Endothelial cell (in vitro differentiated cells): ENCODE measurements at regions not wholly inside any gene's neighbourhood (a gene's known extent, or its start where the extent isn't known, plus 50 kb on each side); places are given as distances from the start of the nearest gene placed in this dataset.

Experiments used
- DNase-seq: peaks from one replicate; pipeline ENCODE4 v3.0.0; 2021; ENCODE audit warnings: low spot score
- H3K27ac Mint-ChIP-seq: one replicate; pipeline ENCODE4 v1.8.0; 2021; ENCODE audit warnings: mixed read lengths, inconsistent platforms; ENCODE audit not compliant: unreplicated experiment
- H3K27me3 Mint-ChIP-seq: one replicate; pipeline ENCODE4 v1.8.0; 2021; ENCODE audit warnings: mild to moderate bottlenecking, moderate library complexity, mixed read lengths, inconsistent platforms; ENCODE audit not compliant: unreplicated experiment
- H3K36me3 Mint-ChIP-seq: one replicate; pipeline ENCODE4 v1.8.0; 2021; ENCODE audit warnings: mild to moderate bottlenecking, low read depth, mixed read lengths, inconsistent platforms; ENCODE audit not compliant: unreplicated experiment
- H3K4me1 Mint-ChIP-seq: one replicate; pipeline ENCODE4 v1.8.0; 2021; ENCODE audit warnings: mild to moderate bottlenecking, mixed read lengths, inconsistent platforms; ENCODE audit not compliant: unreplicated experiment
- H3K4me3 Mint-ChIP-seq: one replicate; pipeline ENCODE4 v1.8.0; 2021; ENCODE audit warnings: mild to moderate bottlenecking, mixed read lengths, inconsistent platforms; ENCODE audit not compliant: unreplicated experiment
- H3K9me3 Mint-ChIP-seq: one replicate; pipeline ENCODE4 v1.8.0; 2021; ENCODE audit warnings: mixed read lengths, inconsistent platforms; ENCODE audit not compliant: unreplicated experiment
- CTCF ChIP-seq: fragments of 200-600 bp; sonication (generic); IDR thresholded peaks from one replicate; pipeline ENCODE4 v1.5.0; 2021; ENCODE audit warnings: antibody characterized with exemption; ENCODE audit not compliant: unreplicated experiment

DNA sequence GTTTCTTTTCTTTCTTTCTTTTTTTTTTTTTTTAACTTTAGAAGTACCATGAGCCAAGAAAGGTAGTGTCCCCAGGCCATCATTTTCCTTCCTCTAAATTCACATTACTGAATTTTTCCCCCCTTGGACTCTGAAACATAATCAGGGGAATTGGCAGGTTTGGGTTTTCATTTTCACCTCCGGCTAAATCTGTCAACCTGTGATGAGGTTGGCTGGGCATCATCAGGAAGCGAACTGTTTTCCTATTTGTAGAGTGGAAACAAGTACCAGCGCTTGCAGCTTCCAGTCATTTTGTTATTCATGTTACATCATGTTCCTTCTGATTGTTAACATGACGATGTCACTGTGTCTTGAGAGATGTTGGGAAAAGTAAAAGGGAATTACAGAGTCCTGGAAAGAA is 641.9 kb upstream of the RBFOX1 start:
- H3K27ac Mint-ChIP-seq, result no peak overlapping the region
- no peaks in the 10 kb centered on the region for H3K4me1 Mint-ChIP-seq
- no peak overlapping the region for H3K4me3 Mint-ChIP-seq
- H3K9me3 Mint-ChIP-seq, result peaks cover 6% of the 10 kb centered on the region
- DNase-seq, result no peak
- TF ChIP-seq CTCF, result no peak
- H3K36me3 Mint-ChIP-seq, result no peaks in the 10 kb centered on the region
- no peaks in the 10 kb centered on the region for H3K27me3 Mint-ChIP-seq

- no peaks in the 10 kb centered on the region for H3K4me1 Mint-ChIP-seq
- no peaks in the 10 kb centered on the region for H3K27me3 Mint-ChIP-seq
- H3K36me3 Mint-ChIP-seq, result no peaks in the 10 kb centered on the region
- no peak overlapping the region for H3K27ac Mint-ChIP-seq
- no peak for DNase-seq
- no peak for TF ChIP-seq CTCF
- H3K9me3 Mint-ChIP-seq, result peaks cover 6% of the 10 kb centered on the region
- no peak overlapping the region for H3K4me3 Mint-ChIP-seq
These were observed 643.0 kb upstream of the RBFOX1 start for GRCh38 chr16:6689643-6690042.

- Mint-ChIP-seq H3K4me1 (no peaks in the 10 kb centered on the region), H3K4me3 (no peak overlapping the region), H3K9me3 (peaks cover 6% of the 10 kb centered on the region), H3K27me3 (no peaks in the 10 kb centered on the region), H3K27ac (no peak overlapping the region), H3K36me3 (no peaks in the 10 kb centered on the region)
- TF ChIP-seq CTCF, result no peak
- DNase-seq, result no peak
These were observed 645.1 kb upstream of the RBFOX1 start for GRCh38 chr16:6687593-6687992.

DNA sequence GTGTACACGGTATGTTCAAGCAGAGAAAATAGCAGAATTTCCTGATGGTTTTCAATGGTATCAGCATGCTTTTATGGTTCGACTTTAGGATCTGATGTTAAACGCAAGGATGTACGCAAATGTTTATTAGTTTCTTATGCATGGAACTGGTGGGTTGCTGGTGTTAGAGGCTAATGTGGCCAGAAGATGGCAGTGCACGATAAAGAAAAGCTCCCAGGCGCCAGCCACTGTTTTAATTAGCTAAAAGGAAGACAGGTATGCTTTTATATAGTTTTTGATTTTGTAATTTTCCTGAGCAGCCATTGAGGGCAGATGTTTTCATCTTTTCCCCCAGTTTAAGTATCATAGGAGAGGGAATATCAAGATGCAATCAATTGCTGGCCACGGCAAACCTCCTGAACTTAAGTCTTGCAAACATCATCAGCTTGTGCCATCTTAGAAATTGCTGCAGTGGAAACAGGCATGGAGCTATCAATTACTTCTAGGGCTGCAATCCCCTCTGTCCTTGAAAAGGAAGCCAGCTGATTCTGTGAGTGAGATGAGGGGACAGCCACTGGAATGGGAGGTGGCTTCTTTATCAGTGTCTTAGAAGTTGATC is 648.5 kb upstream of the RBFOX1 start:
- H3K4me3 Mint-ChIP-seq, result no peak overlapping the region
- H3K27me3 Mint-ChIP-seq, result no peaks in the 10 kb centered on the region
- peak; percentile 23 for DNase-seq

More for the DNA sequence above, 648.5 kb upstream of the RBFOX1 start:
- peaks cover 6% of the 10 kb centered on the region for H3K9me3 Mint-ChIP-seq
- H3K27ac Mint-ChIP-seq, result no peak overlapping the region
- no peaks in the 10 kb centered on the region for H3K36me3 Mint-ChIP-seq
- no peak for TF ChIP-seq CTCF
- H3K4me1 Mint-ChIP-seq, result no peaks in the 10 kb centered on the region
